ENCODE measurements at regions not wholly inside any gene's neighbourhood (a gene's known extent, or its start where the extent isn't known, plus 50 kb on each side); places are given as distances from the start of the nearest gene placed in this dataset.

GRCh38 chr5:166679331-166679730 is 1612.1 kb upstream of the WWC1 start:
- TF ChIP-seq POLR2A (IDR thresholded peaks at IDR 0.05; ENCODE audit: low read length) (no peak), GATA1 (IDR thresholded peaks at IDR 0.05; ENCODE audit: low read depth, low read length) (no peak)
